ENCODE measurements at regions not wholly inside any gene's neighbourhood (a gene's known extent, or its start where the extent isn't known, plus 50 kb on each side); places are given as distances from the start of the nearest gene placed in this dataset.

GRCh38 chr13:105641121-105641520 is 894.3 kb downstream of the EFNB2 start:
- no peak for TF ChIP-seq CTCF (IDR thresholded peaks at IDR 0.05; ENCODE audit: borderline replicate concordance, extremely low read depth, low read length, poor library complexity, severe bottlenecking)
- TF ChIP-seq EZH2 (IDR thresholded peaks at IDR 0.05; ENCODE audit: borderline replicate concordance, low read depth, low read length, severe bottlenecking), result no peak
